GM18951 (cell line): ENCODE measurements at regions not wholly inside any gene's neighbourhood (a gene's known extent, or its start where the extent isn't known, plus 50 kb on each side); places are given as distances from the start of the nearest gene placed in this dataset.

Source experiments
- POLR2A ChIP-seq: IDR thresholded peaks from 4 replicates; pipeline ENCODE4 v1.6.1; 2011; ENCODE audit warnings: mild to moderate bottlenecking; ENCODE audit not compliant: insufficient read length, insufficient read depth; ENCODE audit errors: extremely low read depth
- in situ Hi-C: fragments of 300-500 bp; cut with MboI; formaldehyde crosslinking; loops from one replicate; pipeline ENCODE4 v1.12.0; 2022; ENCODE audit warnings: low sequenced_read_pairs, mixed read lengths, inconsistent platforms; ENCODE audit not compliant: unreplicated experiment

DNA sequence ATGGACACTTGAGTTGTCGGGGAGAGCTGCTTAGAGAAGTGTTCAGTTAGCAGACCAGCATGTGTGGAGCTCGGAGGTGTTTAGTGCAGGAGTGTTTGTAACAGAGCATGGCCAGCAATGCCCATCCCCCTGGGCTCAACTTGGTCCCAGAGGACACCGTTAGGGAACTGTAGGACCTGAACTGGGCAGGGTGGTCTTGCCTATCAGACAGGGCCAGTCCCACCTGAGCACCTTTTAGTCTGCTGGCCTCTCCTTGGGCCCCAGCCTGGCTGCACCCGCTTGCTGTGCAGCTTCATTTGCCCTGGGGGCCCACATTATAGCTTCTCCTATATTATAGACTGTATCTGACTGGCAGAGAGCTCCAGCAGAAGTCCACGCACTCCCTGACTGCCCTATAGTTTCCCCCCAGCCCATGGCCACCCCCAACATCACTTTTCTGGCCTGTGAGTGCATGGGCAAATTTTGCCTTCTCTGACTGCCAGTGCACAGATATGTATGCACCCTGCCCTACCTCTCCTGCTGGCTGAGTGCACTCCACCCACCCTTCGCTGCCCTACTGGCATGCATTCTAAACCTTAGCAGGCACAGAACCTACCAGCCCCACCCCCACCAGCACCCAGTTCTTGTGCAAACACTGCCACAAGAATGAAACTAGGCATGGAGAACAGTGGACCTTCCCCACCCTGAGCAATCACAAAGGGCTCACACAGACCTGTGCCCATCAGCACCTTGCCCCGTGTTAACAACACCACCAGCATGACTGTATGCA lies 1030.6 kb upstream of the GHITM start:
- in situ Hi-C loops: no loop called here

GRCh38 chr10:83119346-83119745 lies 1020.0 kb upstream of the GHITM start:
- in situ Hi-C loops: no loop called here
- no peak for TF ChIP-seq POLR2A

More for the DNA sequence above, 1030.6 kb upstream of the GHITM start:
- TF ChIP-seq POLR2A: no peak

- no peak for TF ChIP-seq POLR2A
- in situ Hi-C loops: no loop called here
Observed at GRCh38 chr10:83122336-83122735, 1017.0 kb upstream of the GHITM start.

- no peak for TF ChIP-seq POLR2A
Observed at GRCh38 chr10:83127942-83128575, 1011.2 kb upstream of the GHITM start.

DNA sequence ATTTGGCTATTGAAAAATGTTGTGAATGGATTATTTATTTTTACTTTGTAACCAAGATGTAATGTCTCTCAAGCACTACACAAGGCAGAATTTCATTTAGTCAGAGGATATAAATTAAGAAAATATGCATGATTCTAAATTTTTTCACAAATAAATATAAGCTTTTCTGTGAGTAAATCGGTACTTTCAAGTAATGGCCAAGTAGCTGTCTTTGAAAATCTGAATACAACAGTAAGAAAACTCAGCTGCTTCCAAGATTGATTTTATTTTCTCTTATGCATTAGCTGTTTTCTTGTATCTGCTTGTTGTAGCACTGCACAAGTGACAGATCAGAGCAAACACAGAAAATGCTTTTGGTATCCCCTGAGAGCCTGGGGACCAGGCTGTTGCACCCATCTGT lies 998.5 kb upstream of the GHITM start:
- in situ Hi-C loops: no loop called here
- no peak for TF ChIP-seq POLR2A

More at GRCh38 chr10:83127942-83128575, 1011.2 kb upstream of the GHITM start:
- in situ Hi-C loops: no loop called here

DNA sequence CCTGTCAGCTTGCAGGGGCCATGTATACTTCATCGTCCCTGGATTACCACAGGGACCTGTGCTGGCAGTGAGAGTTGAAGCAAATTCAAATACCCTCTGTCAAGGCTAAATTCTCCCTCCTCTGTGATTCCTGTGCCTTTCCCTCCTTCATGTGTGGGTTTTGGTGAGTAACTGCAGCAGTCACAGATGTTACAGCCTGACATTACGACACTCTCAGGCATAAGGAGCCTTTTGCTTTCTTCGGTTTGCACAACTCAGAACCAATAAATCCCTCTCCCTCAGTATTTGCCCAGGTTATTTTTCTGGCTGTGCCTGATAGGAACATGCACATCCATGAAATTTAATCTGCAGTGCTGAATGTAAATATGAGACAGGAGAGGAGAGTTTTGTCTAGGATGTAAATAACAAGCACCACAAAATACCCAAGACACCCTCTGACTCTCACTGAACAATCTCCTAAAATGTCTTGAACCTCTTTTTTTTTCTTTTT lies 997.2 kb upstream of the GHITM start:
- no peak for TF ChIP-seq POLR2A

GRCh38 chr10:83144461-83144860 lies 994.8 kb upstream of the GHITM start:
- no peak for TF ChIP-seq POLR2A
- in situ Hi-C loops: no loop called here

More for the DNA sequence above, 997.2 kb upstream of the GHITM start:
- in situ Hi-C loops: no loop called here

- TF ChIP-seq POLR2A: no peak
- in situ Hi-C loops: no loop called here
Observed at GRCh38 chr10:83153714-83154113, 985.6 kb upstream of the GHITM start.

DNA sequence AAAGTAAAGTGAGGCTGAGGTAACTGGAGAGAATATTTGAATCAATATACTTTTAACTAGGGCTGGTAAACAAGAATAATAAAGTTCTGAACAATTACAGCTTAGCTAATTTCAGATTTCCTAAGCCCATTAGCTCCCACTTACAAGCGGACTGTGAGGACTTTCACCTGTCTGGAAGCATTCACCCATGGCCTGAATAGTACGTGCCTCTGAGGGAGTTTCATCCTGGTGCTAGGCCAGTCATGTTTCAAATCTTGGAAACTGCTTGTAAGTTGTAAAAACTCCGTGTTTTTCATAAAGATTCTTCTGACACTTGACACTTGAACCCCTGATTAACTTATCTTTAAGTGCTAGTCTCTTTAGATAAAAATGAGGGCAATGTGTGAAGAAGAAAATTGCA lies 975.2 kb upstream of the GHITM start:
- in situ Hi-C loops: no loop called here

DNA sequence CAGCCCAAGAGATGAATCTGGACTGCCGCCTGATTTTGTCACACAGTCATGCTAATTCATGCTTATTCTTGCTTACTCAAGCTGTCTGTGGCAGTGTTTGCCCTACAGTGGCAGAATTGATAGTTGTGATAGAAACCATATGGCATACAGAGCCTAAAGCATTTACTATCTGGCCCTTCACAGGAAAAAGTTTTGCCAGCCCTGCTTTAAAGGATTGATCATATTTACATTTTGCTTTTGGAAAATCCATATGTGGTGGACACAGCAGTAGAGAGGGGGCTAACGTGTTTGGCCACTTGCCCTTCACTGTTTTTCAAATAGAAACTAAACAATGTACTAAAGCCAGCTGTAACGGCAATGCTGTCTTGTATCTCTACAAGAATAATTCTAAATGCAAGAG lies 974.0 kb upstream of the GHITM start:
- no peak for TF ChIP-seq POLR2A
- in situ Hi-C loops: no loop called here

More for the DNA sequence above, 975.2 kb upstream of the GHITM start:
- no peak for TF ChIP-seq POLR2A

DNA sequence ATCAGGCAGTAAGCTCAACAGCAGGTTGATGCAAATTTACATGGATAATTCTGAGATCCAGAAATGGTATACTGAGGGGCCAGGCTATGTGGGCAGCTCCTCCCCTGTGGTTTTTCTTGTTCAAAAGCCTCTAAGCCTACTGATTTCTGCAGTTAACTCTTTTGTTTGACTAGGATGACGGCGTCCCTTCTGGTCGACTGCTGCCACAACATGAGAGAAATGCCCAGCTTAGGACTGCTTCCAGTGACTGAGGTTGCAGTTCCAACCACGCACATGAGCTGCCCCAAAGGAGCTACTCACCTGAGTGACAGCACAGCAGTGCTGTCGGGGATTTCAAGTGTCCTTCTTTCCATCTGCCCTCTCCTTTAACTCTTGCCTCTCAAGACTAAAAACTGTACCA lies 973.0 kb upstream of the GHITM start:
- no peak for TF ChIP-seq POLR2A
- in situ Hi-C loops: no loop called here

- no peak for TF ChIP-seq POLR2A
- in situ Hi-C loops: no loop called here
Observed at GRCh38 chr10:83167081-83167480, 972.2 kb upstream of the GHITM start.

DNA sequence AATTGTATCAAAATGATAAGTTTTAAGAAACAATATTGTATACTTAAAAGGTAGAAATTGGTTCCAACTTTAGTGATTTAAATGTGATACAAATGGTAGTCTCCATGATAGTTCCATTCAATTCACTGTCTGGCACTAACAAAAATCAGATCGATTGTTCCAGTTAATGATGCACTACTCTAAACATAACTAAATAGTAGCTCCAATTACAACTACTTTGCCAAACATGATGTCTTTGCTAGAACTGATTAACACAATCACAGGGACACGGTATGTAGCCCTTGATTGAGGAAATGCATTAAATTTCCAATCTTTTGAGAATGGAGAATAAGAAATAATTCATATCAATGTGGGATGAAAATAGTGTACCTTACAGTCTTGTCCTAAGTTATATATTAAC lies 962.4 kb upstream of the GHITM start:
- TF ChIP-seq POLR2A: no peak
- in situ Hi-C loops: no loop called here

- in situ Hi-C loops: no loop called here
- no peak for TF ChIP-seq POLR2A
Observed at GRCh38 chr10:83178526-83178925, 960.8 kb upstream of the GHITM start.
